NCI-H2081 (cell line): ENCODE measurements at regions not wholly inside any gene's neighbourhood (a gene's known extent, or its start where the extent isn't known, plus 50 kb on each side); places are given as distances from the start of the nearest gene placed in this dataset.

Source experiments
- DNase-seq, 2 experiments: peaks; one replicate each; lab custom pipeline; 2025; lab: John Stamatoyannopoulos, UW

DNA sequence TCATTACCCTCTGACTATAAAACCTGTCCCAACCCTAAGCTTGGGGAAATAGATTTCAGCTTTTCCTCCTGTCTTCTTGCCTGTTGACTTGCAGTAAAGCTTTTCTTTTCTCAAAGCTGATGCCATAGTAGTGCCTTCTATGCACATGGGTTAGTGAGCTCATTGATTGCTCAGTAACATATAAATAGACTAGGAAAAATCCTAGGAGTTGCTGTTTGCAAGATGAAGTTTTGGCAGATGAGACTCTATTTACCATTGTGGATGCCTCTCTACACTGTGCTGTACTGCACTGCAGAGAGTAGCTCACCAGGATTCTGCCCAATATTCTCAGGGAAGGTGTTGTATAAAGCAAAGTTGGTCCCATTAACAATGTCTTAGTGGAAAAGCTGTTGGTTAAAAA is 262.7 kb upstream of the CD180 start:
- no peak for DNase-seq

- DNase-seq = no peak
Observed at GRCh38 chr5:67455970-67456369, 259.4 kb upstream of the CD180 start.

DNA sequence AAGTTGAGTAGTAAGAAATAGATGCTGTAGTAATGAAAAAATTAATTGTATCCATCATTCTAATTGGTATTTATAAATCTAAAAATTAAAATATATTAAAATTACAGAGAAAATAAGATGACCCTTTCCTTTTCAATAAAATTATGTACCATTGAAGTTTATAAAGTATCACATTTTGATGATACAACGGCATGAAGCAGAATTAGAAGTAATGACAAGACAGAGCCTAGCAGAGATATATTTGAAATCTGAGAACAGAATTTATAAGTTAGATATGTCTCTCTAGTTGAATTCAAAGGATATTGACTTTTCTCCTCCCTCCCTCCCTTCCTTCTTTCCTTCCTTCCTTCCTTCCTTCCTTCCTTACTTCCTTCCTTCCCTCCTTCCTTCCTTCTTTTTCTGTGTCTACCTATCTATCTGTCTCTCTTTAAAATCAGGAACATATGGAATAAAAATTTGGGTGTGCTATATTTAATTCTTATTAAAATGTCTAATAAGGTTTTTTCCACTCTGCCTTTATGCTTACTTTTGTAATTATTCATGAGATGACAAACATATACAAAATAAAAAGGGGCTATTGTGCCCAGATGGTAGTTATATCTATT is 258.5 kb upstream of the CD180 start:
- no peak for DNase-seq

DNA sequence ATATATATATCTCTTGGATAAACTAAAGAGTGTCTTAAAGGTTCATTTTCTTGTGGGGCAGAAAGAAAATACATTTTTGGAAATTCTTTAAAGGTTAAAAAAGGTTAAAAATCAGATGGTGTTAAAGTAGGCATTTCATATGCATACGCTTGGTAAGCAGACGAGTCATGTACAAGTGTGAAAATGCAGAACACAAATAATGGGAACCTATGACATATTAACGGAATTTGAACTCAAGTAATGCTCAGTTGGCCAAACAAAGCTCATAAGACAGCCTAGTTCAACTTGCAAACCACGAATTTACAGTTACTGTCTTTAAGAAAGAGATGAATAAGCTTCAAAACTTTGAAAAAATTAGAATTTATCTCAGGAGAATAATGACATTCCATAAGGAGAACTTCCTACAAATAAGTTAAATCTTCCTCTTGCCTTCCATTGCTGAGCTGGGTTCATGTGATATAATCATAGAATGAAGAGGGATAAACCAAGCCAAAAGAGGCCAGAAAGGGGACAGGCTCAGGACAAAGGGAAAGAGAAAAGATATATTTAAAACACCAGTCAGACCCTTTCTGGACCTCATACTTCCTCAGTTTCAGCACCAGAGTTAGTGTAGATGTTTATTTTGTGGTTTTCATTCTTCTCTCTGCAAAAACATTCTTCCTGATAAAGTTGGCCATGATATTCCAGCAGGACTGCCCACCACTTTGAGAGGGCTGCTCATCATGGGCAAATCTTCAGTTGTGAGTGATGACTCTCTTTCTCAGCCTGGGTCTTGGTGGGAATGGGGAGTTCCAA is 256.7 kb upstream of the CD180 start:
- DNase-seq = no peak

DNA sequence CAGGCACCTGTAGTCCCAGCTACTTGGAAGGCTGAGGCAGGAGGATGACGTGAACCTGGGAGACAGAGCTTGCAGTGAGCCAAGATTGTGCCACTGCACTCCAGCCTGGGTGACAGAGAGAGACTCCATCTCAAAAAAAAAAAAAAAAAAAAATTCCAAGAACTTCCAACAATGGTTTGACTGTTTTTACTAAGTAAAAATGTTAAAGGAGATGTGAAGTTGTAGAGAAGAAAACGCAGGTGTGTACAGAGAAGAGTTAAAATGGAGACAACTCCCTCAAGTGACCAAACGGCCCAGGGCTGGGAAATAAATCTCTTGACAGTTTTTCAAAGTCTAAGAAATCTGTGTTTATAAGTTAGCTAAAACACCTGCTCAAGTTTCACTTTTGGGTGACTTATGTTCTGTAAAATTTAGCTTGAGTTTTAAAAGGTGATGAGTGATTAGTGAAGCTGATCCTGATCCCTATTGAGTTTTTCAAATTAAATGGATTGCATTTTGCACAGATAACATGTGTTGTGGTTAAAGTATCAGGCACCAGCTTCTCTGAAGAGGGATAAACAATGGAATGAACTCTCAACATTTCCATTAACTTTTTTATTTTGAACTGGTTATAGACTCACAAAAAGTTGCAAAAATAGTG is 255.2 kb upstream of the CD180 start:
- DNase-seq = no peak

GRCh38 chr5:67447732-67448131 is 251.1 kb upstream of the CD180 start:
- no peak for DNase-seq

- no peak for DNase-seq
Observed at GRCh38 chr5:67437905-67438845, 241.6 kb upstream of the CD180 start.

GRCh38 chr5:67435032-67435431 is 238.4 kb upstream of the CD180 start:
- DNase-seq = no peak

DNA sequence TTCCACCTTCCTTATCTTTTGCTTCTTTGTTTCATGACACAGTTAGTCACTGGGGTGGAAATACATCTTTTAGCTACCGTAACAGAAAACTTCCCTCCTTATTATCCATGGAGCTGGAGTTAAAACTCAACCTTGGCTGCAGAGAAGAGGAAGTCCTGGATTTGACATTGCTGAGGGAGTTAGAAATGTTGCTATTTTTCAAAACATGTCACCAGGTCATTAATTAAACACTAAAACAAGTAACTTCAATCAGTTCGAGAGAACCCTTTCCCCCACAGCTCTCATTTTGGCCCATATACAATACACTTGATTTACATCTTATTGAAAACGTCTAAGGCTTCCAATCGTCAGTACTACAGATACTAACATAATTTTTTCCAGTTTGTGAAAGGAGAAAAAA is 237.9 kb upstream of the CD180 start:
- DNase-seq = no peak

DNA sequence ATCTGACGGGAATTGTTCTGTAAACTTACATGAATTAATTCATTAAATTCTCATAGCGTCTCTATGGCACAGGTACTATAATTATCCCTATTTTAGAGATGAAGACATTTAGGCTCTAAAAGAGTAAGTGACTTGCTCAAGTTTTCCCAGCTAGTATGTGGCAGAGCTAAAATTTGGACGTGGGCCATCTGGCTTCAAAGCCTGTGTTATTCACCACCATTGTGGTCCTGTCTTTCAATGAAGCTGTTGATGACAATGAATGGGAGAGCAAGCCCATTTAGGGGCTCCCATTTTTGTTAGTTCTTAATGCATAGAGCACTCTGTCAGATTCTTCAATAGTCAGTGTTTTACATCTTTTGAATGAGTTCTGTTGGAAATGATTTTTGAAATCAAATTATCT is 236.0 kb upstream of the CD180 start:
- no peak for DNase-seq

DNA sequence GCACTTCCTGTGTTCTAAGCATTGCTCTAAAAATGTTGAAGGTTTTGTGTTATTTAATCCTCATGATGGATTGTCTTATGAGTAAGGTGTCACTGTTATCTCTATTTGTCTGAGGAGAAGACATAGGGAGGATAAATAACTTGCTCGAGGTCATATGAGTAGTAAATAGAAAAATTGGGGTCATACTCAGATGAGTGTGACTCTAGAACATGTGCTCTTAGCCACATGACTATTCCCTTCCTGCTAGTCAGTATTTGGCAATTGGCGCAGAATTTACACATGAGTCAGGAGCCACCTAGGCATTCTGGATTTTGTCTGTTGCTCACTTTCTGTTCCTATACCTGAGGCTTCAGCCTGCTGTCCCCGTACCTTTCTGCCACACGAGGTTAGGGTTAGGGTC is 234.6 kb upstream of the CD180 start:
- DNase-seq = no peak

- DNase-seq = no peak
Observed at GRCh38 chr5:67427850-67428298, 231.3 kb upstream of the CD180 start.

DNA sequence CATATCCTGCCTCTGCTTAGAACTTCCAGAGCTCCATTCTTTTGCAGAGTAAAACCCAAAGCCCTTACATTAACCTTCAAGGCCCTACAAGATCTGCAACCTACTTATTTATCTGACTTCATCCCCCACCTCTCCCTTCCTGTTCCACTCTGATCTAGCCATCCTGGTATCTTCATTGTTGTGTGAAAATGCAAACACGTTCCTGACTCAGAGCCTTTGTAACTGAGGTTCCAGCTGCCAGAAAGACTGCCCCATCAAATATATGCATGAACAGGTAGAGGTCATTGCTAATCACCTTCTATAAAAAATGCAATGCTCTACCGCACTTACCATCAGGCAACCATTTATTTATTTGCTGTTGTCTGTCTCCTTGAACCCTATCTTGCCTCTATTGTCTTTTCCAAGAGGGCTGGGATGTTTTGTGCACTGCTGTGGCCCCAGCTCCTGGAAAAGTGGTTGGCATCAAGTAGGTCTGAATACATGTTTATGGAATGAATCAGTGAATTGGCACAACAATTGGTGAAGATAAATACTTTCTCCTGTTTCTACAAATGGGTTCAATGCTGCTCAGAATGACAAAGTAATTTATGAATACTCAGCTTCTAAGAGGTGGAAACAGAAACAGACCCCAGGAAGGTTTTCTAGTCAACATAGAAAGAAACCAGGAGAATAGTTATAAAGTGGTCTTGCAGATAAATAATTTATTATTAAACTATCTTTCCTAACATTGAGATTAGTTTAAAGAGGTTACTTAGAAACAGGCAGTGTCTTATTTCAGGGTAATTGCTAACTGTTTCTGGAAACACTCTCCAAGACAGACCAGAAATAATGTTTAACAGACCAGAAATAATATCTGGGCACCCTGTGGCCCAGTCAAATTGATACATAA is 230.6 kb upstream of the CD180 start:
- no peak for DNase-seq

DNA sequence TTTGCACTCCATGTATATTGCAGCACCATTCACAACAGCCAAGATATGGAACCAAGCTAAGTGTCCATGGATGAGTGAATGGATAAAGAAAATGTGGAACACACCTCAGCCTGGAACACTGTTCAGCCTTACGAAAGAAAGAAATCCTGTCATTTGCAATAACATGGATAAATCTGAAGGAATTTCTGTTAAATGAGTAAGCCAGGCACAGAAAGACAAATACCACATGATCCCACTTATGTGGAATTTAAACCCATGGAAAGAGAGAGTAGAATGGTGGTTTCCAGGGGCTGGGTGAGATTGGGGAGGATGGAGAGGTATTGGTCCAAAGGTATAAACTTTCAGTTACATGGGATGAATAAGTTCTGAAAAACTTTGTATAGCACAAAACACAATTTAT is 228.9 kb upstream of the CD180 start:
- DNase-seq = no peak

DNA sequence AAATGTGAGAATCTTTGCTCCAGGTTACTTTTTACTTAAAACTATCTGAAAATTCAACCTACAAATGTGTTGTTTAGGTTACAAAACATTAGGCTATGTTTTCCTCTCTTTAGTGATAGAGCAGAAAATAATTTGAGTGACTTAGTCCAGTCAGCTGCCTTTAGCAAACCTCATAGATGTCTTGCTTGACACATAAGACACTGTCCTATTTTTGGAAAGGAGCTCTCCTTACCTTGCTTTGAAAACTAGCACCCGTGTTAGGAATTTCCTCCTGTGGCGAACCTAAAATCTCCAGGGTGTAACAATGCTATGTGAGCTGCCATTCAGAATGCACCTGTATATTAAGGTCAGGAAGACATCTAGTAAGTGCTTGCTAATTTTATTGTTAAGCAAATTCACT is 221.2 kb upstream of the CD180 start:
- DNase-seq = no peak

DNA sequence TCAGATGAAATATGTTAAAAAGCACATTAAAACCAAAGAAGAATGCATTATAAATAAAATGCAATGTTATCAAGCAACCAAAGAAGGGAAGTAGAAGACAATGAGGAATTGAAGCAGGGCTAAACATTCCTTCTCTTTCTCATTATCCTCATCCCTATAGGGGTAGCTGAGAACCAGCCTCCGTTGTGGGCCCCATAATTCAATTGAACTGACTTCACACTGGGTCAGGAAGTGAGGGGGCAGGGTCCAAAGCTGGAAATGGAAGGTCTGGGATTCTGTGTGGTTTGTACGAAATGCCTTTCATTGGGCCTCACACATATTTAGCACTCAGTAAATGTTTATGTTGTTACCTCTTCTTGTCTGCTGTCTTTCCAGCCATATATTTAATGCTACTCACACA is 220.4 kb upstream of the CD180 start:
- no peak for DNase-seq

DNA sequence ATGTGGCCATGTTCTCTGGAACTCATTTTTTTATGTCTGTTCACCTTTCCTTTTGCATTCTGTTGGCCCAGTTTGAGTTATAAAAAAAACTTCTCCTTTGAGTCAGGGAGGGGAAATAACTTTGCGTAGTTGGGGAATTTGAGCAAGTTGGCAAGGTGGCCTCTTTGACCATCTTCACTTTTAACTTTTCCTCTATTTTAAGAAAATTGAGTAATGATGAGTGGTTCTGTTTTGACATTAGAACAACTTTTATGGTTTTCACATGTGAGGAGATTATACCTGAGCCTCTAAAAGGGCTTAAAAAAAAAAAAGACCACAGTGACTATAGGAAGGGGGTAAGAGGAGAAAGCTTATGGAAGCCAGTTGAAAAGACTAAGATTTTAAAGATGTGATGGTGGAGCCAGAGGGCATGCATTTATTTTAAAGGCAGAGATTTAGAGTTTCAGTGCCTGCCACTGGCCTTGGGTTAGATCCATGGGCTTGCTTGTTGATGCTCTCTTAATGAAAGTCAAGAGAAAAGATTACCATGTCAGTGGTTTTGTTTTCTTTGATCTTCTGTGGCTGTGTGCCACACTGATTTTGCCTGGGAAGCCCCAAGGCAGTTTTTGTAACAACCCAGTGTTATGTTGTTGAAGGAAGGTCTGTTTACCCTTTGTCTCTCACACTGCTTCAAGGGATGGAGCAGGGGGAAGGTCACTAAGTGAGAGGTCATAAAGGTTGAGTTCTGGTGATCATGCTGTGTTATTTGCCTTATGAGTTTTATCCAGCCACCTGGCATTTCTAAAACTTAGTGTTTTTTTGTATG is 219.7 kb upstream of the CD180 start:
- DNase-seq = no peak

- no peak for DNase-seq
Observed at GRCh38 chr5:67414712-67415111, 218.1 kb upstream of the CD180 start.

- DNase-seq = no peak
Observed at GRCh38 chr5:67413721-67414120, 217.1 kb upstream of the CD180 start.

GRCh38 chr5:67409126-67409777 is 212.7 kb upstream of the CD180 start:
- no peak for DNase-seq
